ENCODE measurements at regions not wholly inside any gene's neighbourhood (a gene's known extent, or its start where the extent isn't known, plus 50 kb on each side); places are given as distances from the start of the nearest gene placed in this dataset.

DNA sequence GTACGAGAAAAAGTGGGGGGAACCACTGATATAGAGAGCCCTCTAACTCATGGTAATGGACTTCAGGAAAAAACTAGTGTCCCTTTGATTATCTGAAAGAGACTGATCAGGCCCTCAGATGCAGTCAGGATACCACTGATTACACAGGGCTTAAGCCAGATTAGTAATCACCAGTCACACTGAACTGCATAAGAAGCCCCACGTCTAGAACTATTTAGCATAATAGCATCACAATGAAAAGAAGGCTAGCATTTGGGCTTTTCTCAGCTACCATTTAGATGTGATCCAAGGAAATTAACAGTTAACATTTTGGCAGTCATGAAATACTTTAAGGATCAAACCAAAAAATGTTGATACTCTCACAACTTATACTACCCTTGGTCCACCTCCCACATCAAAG, 813.1 kb upstream of the POU3F3 start:
- TF ChIP-seq POLR2A (IDR thresholded peaks at IDR 0.05) = no peak
- TF ChIP-seq, protein P1, sequence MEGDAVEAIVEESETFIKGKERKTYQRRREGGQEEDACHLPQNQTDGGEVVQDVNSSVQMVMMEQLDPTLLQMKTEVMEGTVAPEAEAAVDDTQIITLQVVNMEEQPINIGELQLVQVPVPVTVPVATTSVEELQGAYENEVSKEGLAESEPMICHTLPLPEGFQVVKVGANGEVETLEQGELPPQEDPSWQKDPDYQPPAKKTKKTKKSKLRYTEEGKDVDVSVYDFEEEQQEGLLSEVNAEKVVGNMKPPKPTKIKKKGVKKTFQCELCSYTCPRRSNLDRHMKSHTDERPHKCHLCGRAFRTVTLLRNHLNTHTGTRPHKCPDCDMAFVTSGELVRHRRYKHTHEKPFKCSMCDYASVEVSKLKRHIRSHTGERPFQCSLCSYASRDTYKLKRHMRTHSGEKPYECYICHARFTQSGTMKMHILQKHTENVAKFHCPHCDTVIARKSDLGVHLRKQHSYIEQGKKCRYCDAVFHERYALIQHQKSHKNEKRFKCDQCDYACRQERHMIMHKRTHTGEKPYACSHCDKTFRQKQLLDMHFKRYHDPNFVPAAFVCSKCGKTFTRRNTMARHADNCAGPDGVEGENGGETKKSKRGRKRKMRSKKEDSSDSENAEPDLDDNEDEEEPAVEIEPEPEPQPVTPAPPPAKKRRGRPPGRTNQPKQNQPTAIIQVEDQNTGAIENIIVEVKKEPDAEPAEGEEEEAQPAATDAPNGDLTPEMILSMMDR (IDR thresholded peaks at IDR 0.05) = no peak
